H1 (cell line): ENCODE measurements at regions not wholly inside any gene's neighbourhood (a gene's known extent, or its start where the extent isn't known, plus 50 kb on each side); places are given as distances from the start of the nearest gene placed in this dataset.

ENCODE experiments used
- CTCF ChIA-PET: fragments of 300-600 bp; sonication (Branson Sonifier 250); formaldehyde crosslinking; loops from one replicate; lab custom pipeline; 2021; ENCODE audit not compliant: partially characterized antibody; lab: Charles Lee
- POLR2A ChIA-PET: fragments of 300-600 bp; sonication (Branson Sonifier 250); formaldehyde crosslinking; loops from one replicate; lab custom pipeline; 2021; ENCODE audit warnings: inconsistent platforms; ENCODE audit not compliant: partially characterized antibody; lab: Charles Lee
- DNase-seq, 2 experiments: peaks; one replicate each; pipeline versions ENCODE4 v3.0.0 to v3.0.0-alpha.2; 2010 to 2022; ENCODE audit warnings: low spot score in 2 of 2, low read depth in 1 of 2, mixed read lengths in 1 of 2
- FAIRE-seq: peaks from 2 replicates; lab custom pipeline; 2011; peaks lifted over from hg19 to GRCh38; lab: Jason Lieb, UNC
- H2AFZ ChIP-seq: 2 replicates; pipeline ENCODE4 v1.8.1; 2012; ENCODE audit warnings: low read length, inconsistent platforms
- H2AK5ac ChIP-seq: 2 replicates; pipeline ENCODE4 v1.6.1; 2013; ENCODE audit warnings: low read depth, low read length
- H2BK120ac ChIP-seq: replicated peaks from 2 replicates; pipeline ENCODE3; 2013; ENCODE audit warnings: low read depth, low read length, inconsistent platforms
- H2BK12ac ChIP-seq: 2 replicates; pipeline ENCODE4 v1.6.1; 2013; ENCODE audit warnings: low read depth, low read length
- H2BK15ac ChIP-seq: 2 replicates; pipeline ENCODE4 v1.6.1; 2013; ENCODE audit warnings: low read length
- H2BK20ac ChIP-seq: 2 replicates; pipeline ENCODE4 v1.6.1; 2013; ENCODE audit warnings: low read length
- H2BK5ac ChIP-seq: 2 replicates; pipeline ENCODE4 v1.6.1; 2013; ENCODE audit warnings: low read depth, low read length
- H3K14ac ChIP-seq: 2 replicates; pipeline ENCODE4 v1.6.1; 2013; ENCODE audit warnings: inconsistent platforms; ENCODE audit not compliant: insufficient read length
- H3K18ac ChIP-seq: 2 replicates; pipeline ENCODE4 v1.6.1; 2013; ENCODE audit warnings: low read length; ENCODE audit errors: extremely low read depth
- H3K23ac ChIP-seq: 2 replicates; pipeline ENCODE4 v1.6.1; 2013; ENCODE audit warnings: inconsistent platforms; ENCODE audit not compliant: insufficient read length
- H3K23me2 ChIP-seq: 2 replicates; pipeline ENCODE4 v1.6.1; 2013; ENCODE audit warnings: low read depth, low read length
- H3K27ac ChIP-seq: 2 replicates; pipeline ENCODE4 v1.6.1; 2011; ENCODE audit warnings: low read depth, low read length, inconsistent platforms
- H3K27me3 ChIP-seq, 4 experiments: replicated peaks in 1 of 4; 1 replicate in 1 of 4; 2 replicates in 3 of 4; pipeline versions ENCODE4 v1.6.1 to v1.8.1; 2011 to 2013; ENCODE audit warnings: low read length in 3 of 4, mild to moderate bottlenecking in 3 of 4, inconsistent platforms in 2 of 4, mixed read lengths in 2 of 4, moderate library complexity in 1 of 4; ENCODE audit not compliant: control insufficient read depth in 3 of 4, insufficient read depth in 3 of 4; ENCODE audit errors: extremely low read depth in 1 of 4
- H3K36me3 ChIP-seq, 4 experiments: 2 replicates each; pipeline versions ENCODE4 v1.6.1 to v1.8.1; 2011 to 2013; ENCODE audit warnings: mild to moderate bottlenecking in 4 of 4, low read length in 3 of 4, moderate library complexity in 2 of 4, control low read depth in 1 of 4, inconsistent platforms in 1 of 4; ENCODE audit not compliant: insufficient read depth in 4 of 4, control insufficient read depth in 2 of 4
- H3K4ac ChIP-seq: replicated peaks from 2 replicates; pipeline ENCODE3; 2013; ENCODE audit warnings: low read length, low read depth, mixed read lengths, inconsistent platforms; ENCODE audit not compliant: insufficient read length
- H3K4me1 ChIP-seq, 4 experiments: replicated peaks in 1 of 4; 1 replicate in 1 of 4; 2 replicates in 3 of 4; pipeline versions ENCODE4 v1.6.1 to v1.8.1; 2011 to 2013; ENCODE audit warnings: low read length in 3 of 4, inconsistent platforms in 2 of 4, mixed read lengths in 1 of 4; ENCODE audit not compliant: insufficient read depth in 4 of 4, control insufficient read depth in 3 of 4
- H3K4me2 ChIP-seq, 2 experiments: 2 replicates each; pipeline versions ENCODE4 v1.6.1 to v1.8.1; 2011 to 2013; ENCODE audit warnings: low read depth in 2 of 2, low read length in 2 of 2, control low read depth in 1 of 2, inconsistent platforms in 1 of 2, mild to moderate bottlenecking in 1 of 2; ENCODE audit not compliant: insufficient read depth in 1 of 2
- H3K4me3 ChIP-seq, 4 experiments: fragments of 200-600, 300-600 bp in 1 of 4; sonication (generic), shearing (Covaris generic), sonication (Bioruptor Twin) in 1 of 4; 2 replicates each; pipeline versions ENCODE4 v1.5.1 to v1.8.1; 2011 to 2016; ENCODE audit warnings: low read length in 4 of 4, low read depth in 3 of 4, control low read depth in 2 of 4, inconsistent platforms in 2 of 4, mild to moderate bottlenecking in 2 of 4, mixed read lengths in 1 of 4, moderate library complexity in 1 of 4; ENCODE audit not compliant: insufficient read depth in 2 of 4; ENCODE audit errors: extremely low read depth in 1 of 4
- H3K56ac ChIP-seq: replicated peaks from 2 replicates; pipeline ENCODE3; 2013; ENCODE audit warnings: low read depth, mild to moderate bottlenecking, mixed read lengths, low read length, inconsistent platforms; ENCODE audit not compliant: insufficient read length
- H3K79me1 ChIP-seq: 2 replicates; pipeline ENCODE4 v1.6.1; 2013; ENCODE audit warnings: low read depth, low read length, control low read depth
- H3K79me2 ChIP-seq, 2 experiments: 2 replicates each; pipeline versions ENCODE4 v1.6.1 to v1.8.1; 2012 to 2013; ENCODE audit warnings: low read length in 2 of 2, mild to moderate bottlenecking in 2 of 2, inconsistent platforms in 1 of 2; ENCODE audit not compliant: insufficient read depth in 2 of 2, control insufficient read depth in 1 of 2
- H3K9ac ChIP-seq, 4 experiments: replicated peaks in 1 of 4; 1 replicate in 1 of 4; 2 replicates in 3 of 4; pipeline versions ENCODE4 v1.6.1 to v1.8.1; 2011 to 2013; ENCODE audit warnings: low read depth in 3 of 4, low read length in 3 of 4, control low read depth in 2 of 4, mild to moderate bottlenecking in 2 of 4, moderate library complexity in 2 of 4, inconsistent platforms in 1 of 4; ENCODE audit errors: extremely low read depth in 1 of 4
- H3K9me3 ChIP-seq, 2 experiments: 2 replicates each; pipeline versions ENCODE4 v1.6.1 to v1.8.1; 2012 to 2013; ENCODE audit warnings: mild to moderate bottlenecking in 2 of 2, moderate library complexity in 2 of 2, control low read depth in 1 of 2, inconsistent platforms in 1 of 2, low read depth in 1 of 2, low read length in 1 of 2, mixed read lengths in 1 of 2; ENCODE audit not compliant: insufficient read depth in 2 of 2
- H4K20me1 ChIP-seq, 2 experiments: replicated peaks in 1 of 2; 2 replicates each; pipeline versions ENCODE3 to v1.8.1; 2011 to 2013; ENCODE audit warnings: inconsistent platforms in 2 of 2, low read length in 2 of 2, mild to moderate bottlenecking in 1 of 2; ENCODE audit not compliant: insufficient read depth in 2 of 2, control insufficient read depth in 1 of 2
- H4K5ac ChIP-seq: 2 replicates; pipeline ENCODE4 v1.6.1; 2013; ENCODE audit warnings: low read length, low read depth, mixed read lengths, inconsistent platforms; ENCODE audit not compliant: insufficient read length
- H4K8ac ChIP-seq: 2 replicates; pipeline ENCODE4 v1.8.0; 2013; ENCODE audit warnings: mild to moderate bottlenecking, moderate library complexity, low read length, inconsistent platforms; ENCODE audit not compliant: insufficient read depth; ENCODE audit errors: extremely low read depth
- H4K91ac ChIP-seq: replicated peaks from 2 replicates; pipeline ENCODE3; 2013; ENCODE audit warnings: low read length, mixed read lengths, inconsistent platforms; ENCODE audit not compliant: insufficient read length
- GTF2F1 ChIP-seq: IDR thresholded peaks from 2 replicates; pipeline ENCODE4 v1.6.1; 2012; ENCODE audit warnings: low read depth, low read length, improper control_type of control experiment, borderline replicate concordance
- HDAC2 ChIP-seq, 2 experiments: fragments of 300-600 bp in 1 of 2; sonication (generic) in 1 of 2; IDR thresholded peaks; 2 replicates each; pipeline ENCODE4 v1.6.1; 2011 to 2012; ENCODE audit warnings: low read depth in 2 of 2, low read length in 2 of 2, mild to moderate bottlenecking in 2 of 2, moderate library complexity in 2 of 2, borderline replicate concordance in 1 of 2, inconsistent platforms in 1 of 2
- HDAC6 ChIP-seq: IDR thresholded peaks from one replicate; pipeline ENCODE4 v1.7.1; 2012; ENCODE audit warnings: low read depth, mild to moderate bottlenecking, inconsistent platforms, low read length, moderate library complexity
- POU5F1 ChIP-seq: IDR thresholded peaks from 2 replicates; pipeline ENCODE4 v1.6.1; 2011; ENCODE audit warnings: low read depth, mild to moderate bottlenecking, low read length, moderate library complexity
- RBBP5 ChIP-seq: IDR thresholded peaks from 2 replicates; pipeline ENCODE4 v1.7.1; 2012; ENCODE audit warnings: low read depth, mild to moderate bottlenecking, inconsistent platforms, low read length, moderate library complexity, borderline replicate concordance
- RFX5 ChIP-seq: IDR thresholded peaks from 2 replicates; pipeline ENCODE4 v1.6.1; 2011; ENCODE audit warnings: low read depth, low read length, improper control_type of control experiment, borderline replicate concordance
- SIN3A ChIP-seq, 2 experiments: IDR thresholded peaks in 1 of 2; conservative IDR thresholded peaks in 1 of 2; 2 replicates each; pipeline ENCODE4 v1.6.1; 2011 to 2012; ENCODE audit warnings: low read length in 2 of 2, improper control_type of control experiment in 1 of 2, low read depth in 1 of 2, mild to moderate bottlenecking in 1 of 2
- SP4 ChIP-seq: IDR thresholded peaks from 2 replicates; pipeline ENCODE4 v1.6.1; 2012; ENCODE audit warnings: low read length, inconsistent platforms
- SUZ12 ChIP-seq: fragments of 200-600 bp; sonication (generic); IDR thresholded peaks from 2 replicates; pipeline ENCODE4 v1.6.1; 2012; ENCODE audit warnings: mild to moderate bottlenecking, inconsistent platforms, low read length, moderate library complexity, mixed read lengths
- TCF12 ChIP-seq: IDR thresholded peaks from 2 replicates; pipeline ENCODE4 v1.6.1; 2011; ENCODE audit warnings: low read depth, mild to moderate bottlenecking, low read length
- TEAD4 ChIP-seq: IDR thresholded peaks from 2 replicates; pipeline ENCODE4 v1.6.1; 2012; ENCODE audit warnings: low read depth, low read length, inconsistent platforms, mixed read lengths
- WGBS, 2 experiments: shearing (Covaris generic) in 1 of 2; methylation state at CpG; one replicate each; pipeline versions ENCODE4 v1.1.6 to v1.1.7; 2013 to 2015; ENCODE audit warnings: low lambda C conversion rate in 2 of 2, mixed read lengths in 2 of 2, inconsistent platforms in 1 of 2, low coverage in 1 of 2, missing lambda C conversion rate in 1 of 2; ENCODE audit not compliant: insufficient replicate concordance in 2 of 2, insufficient coverage in 1 of 2, insufficient read length in 1 of 2; ENCODE audit errors: extremely low coverage in 1 of 2, missing lambda C conversion rate in 1 of 2; 5-methylcytosine and 5-hydroxymethylcytosine counted together

DNA sequence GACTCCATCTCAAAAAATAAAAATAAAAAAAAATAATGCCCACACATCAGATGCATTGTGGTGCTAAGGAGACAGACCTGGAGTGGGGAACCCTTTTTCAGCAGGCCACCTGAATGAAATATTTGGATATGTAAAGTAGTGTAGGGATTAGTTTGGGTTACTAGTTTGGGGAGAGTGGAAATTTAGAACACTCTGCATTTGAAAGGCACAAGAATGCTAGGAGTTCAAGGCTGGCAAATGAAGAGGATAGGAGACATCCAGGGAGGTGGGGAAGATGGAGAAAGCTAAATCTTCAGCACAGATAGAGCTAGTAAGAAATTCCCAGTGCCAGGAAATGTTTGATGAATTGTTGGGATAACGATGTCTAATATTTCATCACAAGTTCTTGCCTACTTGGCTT is 298.3 kb upstream of the ERCC4 start:
- CTCF ChIA-PET, result interaction anchor here (0.7 kb wide), 1 partner anchor 306 kb away, joined by 3 read pairs; no protein-coding TSS in a partner anchor

More for the DNA sequence above, 298.3 kb upstream of the ERCC4 start:
- TF ChIP-seq TCF12 (no peak), SUZ12 (no peak), RFX5 (no peak), TEAD4 (peak; percentile 77; the same call in 1 of the 2 replicates), SP4 (no peak), HDAC2 (IDR thresholded peaks at IDR 0.05; ENCODE audit: borderline replicate concordance in 1 of 2, low read depth in 2 of 2, low read length in 2 of 2) (peak in 1 of 2 experiments; percentile 79; a peak in 1 of 4 replicates), RBBP5 (no peak), GTF2F1 (no peak), POU5F1 (0 out of 2 replicates have a peak, but pooled peaks have one; percentile 62), SIN3A (conservative IDR thresholded peaks at IDR 0.05 in 1 of 2, IDR thresholded peaks at IDR 0.05 in 1 of 2; ENCODE audit: low read depth in 1 of 2, low read length in 2 of 2) (no peak), HDAC6 (no peak)
- Histone ChIP-seq H2BK5ac (peak overlapping the region; percentile 94; the same call in 1 of the 2 replicates), H2BK120ac (peak overlapping the region; percentile 91), H2AFZ (0 out of 2 replicates have a peak overlapping the region, but pooled peaks have one; percentile 22), H3K9ac (no peak overlapping the region), H4K8ac (no peak overlapping the region), H2BK20ac (peak overlapping the region; percentile 93), H3K4ac (no peak overlapping the region), H3K4me1 (peaks cover 0 to 7% (median 2%) of the 10 kb centered on the region in 4 experiments; a peak in 3 of 7 replicates), H3K18ac (peak overlapping the region; percentile 81; the same call in 1 of the 2 replicates), H3K36me3 (no peaks in the 10 kb centered on the region), H2BK15ac (no peak overlapping the region), H3K56ac (no peak overlapping the region), H2AK5ac (no peak overlapping the region), H3K23me2 (no peaks in the 10 kb centered on the region; the same call in 1 of the 2 replicates), H4K91ac (no peak overlapping the region), H3K27ac (no peak overlapping the region), H3K4me2 (peak overlapping the region; percentile 39 to 45; a peak in 3 of 4 replicates), H4K20me1 (no peaks in the 10 kb centered on the region), H3K79me2 (no peaks in the 10 kb centered on the region), H3K4me3 (peak overlapping the region in 1 of 4 experiments; percentile 6; a peak in 1 of 8 replicates), H4K5ac (peak overlapping the region; percentile 12), H3K23ac (no peak overlapping the region), H2BK12ac (no peak overlapping the region), H3K27me3 (no peaks in the 10 kb centered on the region), H3K9me3 (peaks cover 7% of the 10 kb centered on the region in 2 experiments; a peak in 2 of 4 replicates), H3K14ac (no peak overlapping the region), H3K79me1 (no peaks in the 10 kb centered on the region)
- DNase-seq, result no peak
- 77% methylated on average over 1 of the region's 1 CpG; no CpG with 5 or more reads in 1 of the 2 experiments for WGBS, 2 experiments
- POLR2A ChIA-PET, result interaction anchor here (0.7 to 1.6 kb wide), 3 partner anchors 11 to 711 kb away, joined by 3 to 6 read pairs (median 4); no protein-coding TSS in a partner anchor
- peak; percentile 60 for FAIRE-seq
